Head of caudate nucleus (tissue), 42 donors: ENCODE measurements at regions not wholly inside any gene's neighbourhood (a gene's known extent, or its start where the extent isn't known, plus 50 kb on each side); places are given as distances from the start of the nearest gene placed in this dataset.
"Not testable (repeated sequence)": the region's sequence is repeated elsewhere in the genome, so short reads cannot be mapped to it uniquely, and the experiment has no call there.

Source experiments
- DNase-seq, 42 donors: peaks; one replicate each; pipeline versions ENCODE4 v3.0.0 to v3.0.0-alpha.2; 2020 to 2021; ENCODE audit warnings: mixed read lengths in 7 of 42
- intact Hi-C: fragments of 100-400 bp; cut with DNase I; formaldehyde crosslinking; loops from one replicate; pipeline ENCODE4 v1.15.0; 2022

GRCh38 chr2:16388199-16388830, 277.3 kb downstream of the CYRIA start:
- DNase-seq, intact Hi-C loops: not testable (repeated sequence)

DNA sequence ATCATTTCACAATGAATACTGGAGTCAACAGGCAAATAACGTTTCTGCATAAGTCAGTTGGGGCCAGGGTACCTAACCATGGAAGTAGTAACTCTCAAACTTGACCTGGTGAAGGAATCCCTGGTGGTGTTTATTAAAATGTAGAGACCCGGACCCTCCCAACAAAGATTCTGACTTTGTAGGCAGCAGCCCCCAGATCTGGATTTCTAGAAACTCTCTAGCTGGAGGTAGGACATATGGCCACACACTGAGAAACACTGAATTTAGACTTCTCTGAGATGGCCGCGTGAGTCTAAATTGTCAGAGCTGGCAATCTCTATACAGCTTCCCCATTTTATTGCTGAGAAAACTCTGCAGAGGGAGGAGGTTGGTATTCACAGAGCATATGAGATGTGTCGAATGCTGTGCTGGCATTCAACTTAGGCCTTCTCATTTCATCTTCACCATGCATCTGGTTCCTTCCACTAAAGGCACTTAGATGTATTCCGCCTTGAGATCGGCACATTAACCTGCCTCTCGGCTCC, 278.1 kb downstream of the CYRIA start:
- DNase-seq = no peak
- intact Hi-C loops = no loop called here

DNA sequence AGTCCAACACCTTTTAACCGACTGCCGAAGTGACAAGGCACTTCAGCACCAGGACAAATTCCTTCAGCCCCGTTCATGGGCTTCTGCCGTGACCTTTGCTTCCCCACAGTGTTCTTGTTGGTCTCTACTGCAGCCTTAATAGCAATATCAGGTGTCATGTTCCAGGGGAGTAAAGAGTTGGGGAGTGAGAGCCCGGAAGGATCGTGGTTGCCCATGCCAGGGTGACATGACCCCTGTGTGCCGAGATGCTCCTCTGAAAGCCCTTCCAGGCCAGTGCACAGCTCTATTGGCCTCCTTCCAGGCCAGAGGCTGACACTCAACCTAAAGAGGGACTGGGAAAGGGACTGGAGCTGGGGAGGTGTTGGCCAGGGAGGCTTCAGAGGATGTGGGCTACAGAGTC, 279.2 kb downstream of the CYRIA start:
- no peak for DNase-seq

DNA sequence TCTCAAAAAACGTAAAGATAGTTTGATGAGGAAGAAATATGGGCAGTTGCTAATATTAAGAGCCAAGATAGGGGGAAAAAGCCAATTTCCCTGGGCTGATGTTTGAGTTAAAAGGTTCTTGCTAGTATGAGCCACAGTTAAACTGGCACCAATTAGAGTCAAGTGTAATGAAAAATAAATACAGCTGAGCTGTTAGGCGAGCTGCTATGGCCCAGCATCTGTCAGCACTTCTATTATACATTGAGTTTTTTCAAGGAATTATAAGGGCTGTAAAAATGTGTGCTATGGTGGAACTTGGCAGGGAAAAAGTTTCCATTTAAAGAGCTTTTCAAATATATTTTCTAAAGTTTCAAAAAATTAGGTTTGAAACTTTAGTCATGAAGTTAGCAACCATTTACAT, 279.6 kb downstream of the CYRIA start:
- DNase-seq = no peak
- intact Hi-C loops = no loop called here

More for the DNA sequence above, 279.2 kb downstream of the CYRIA start:
- intact Hi-C loops = no loop called here

DNA sequence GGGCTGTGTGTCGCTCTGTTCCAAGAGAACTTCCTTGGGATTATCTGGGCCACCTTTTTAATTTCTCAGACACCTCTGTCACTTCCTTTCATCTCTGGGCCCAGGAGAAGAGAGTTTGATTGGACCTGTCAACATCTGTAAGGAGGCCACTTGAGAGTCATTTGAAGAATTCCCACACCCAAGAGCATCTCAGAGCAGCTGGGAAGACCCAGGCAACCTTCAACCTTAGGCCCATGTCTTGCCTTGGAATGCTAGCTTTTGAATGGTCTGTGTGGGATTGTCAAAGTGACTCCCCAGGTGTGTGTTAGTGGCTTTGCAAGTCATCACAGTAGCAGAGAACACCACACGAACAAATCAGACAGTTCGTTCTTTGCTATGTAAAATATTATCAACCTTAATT, 280.3 kb downstream of the CYRIA start:
- DNase-seq = no peak
- intact Hi-C loops = no loop called here

DNA sequence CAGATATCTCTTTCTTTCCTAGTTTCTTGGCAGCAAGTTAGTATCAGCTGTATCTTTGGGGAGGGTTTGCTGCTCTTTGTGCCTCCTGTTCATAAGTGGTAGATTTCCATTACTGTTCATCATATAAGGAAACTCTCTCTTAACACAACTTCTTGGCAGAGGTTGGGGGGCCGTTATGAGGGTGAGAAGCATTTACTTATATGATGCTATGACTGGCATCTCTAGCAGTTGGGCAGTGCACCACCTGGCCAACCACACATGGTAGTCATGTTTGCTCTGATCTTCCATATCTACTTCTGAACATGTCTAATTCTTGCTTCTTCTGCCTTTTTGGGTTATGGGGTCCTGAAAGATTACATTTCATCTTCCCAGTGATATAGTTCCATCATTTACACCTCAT, 282.2 kb downstream of the CYRIA start:
- DNase-seq = no peak

DNA sequence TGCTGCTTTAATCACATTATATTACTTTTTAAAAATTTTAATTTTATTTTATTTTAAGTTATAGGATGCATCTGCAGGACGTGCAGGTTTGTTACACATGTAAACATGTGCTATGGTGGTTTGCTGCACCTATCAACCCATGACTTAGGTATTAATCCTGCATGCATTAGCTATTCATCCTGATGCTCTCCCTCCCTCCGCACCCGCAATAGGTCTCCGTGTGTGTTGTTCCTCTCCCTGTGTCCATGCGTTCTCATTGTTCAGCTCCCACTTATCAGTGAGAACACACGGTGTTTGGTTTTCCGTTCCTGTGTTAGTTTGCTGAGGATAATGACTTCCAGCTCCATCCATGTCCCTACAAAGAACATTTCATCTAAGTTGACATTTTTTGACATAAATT, 283.2 kb downstream of the CYRIA start:
- intact Hi-C loops = no loop called here

More for the DNA sequence above, 282.2 kb downstream of the CYRIA start:
- intact Hi-C loops = no loop called here

GRCh38 chr2:16381511-16381910, 284.1 kb downstream of the CYRIA start:
- intact Hi-C loops = no loop called here
- no peak for DNase-seq

More for the DNA sequence above, 283.2 kb downstream of the CYRIA start:
- no peak for DNase-seq

DNA sequence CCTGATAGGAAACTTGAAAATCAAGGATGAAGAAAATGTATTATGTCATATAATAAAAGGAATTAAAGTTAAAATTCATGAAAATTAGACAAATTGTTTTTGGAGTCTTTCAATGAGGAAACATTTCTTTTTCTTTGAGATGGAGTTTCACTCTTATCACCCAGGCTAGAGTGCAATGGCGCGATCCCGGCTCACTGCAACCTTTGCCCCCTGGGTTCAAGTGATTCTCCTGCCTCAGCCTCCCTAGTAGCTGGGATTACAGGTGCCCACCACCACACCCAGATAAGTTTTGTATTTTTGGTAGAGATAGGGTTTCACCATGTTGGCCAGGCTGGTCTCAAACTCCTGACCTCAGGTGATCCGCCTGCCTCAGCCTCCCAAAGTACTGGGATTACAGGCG, 285.7 kb downstream of the CYRIA start:
- DNase-seq, intact Hi-C loops: not testable (repeated sequence)

GRCh38 chr2:16379061-16379460, 286.6 kb downstream of the CYRIA start:
- DNase-seq, intact Hi-C loops: not testable (repeated sequence)

DNA sequence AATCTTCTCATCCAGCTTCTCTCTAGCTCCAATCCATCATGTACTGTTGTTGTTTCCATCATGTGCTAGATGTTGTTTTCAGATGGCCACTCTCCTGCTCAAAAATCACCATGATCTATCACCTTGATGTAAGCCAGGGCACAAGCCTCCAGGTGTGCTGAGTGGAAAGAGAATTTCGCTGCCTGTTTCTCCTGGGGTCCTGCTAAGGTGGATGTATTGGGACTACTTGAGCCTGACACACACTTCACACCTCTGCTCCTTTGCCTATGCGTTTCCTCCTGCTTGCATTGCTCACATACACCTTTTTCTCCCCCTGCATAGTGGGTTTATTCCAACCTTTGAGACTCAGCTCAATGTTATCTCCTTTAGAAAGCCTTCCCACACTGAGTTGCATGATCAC, 287.6 kb downstream of the CYRIA start:
- no peak for DNase-seq
- intact Hi-C loops = no loop called here

DNA sequence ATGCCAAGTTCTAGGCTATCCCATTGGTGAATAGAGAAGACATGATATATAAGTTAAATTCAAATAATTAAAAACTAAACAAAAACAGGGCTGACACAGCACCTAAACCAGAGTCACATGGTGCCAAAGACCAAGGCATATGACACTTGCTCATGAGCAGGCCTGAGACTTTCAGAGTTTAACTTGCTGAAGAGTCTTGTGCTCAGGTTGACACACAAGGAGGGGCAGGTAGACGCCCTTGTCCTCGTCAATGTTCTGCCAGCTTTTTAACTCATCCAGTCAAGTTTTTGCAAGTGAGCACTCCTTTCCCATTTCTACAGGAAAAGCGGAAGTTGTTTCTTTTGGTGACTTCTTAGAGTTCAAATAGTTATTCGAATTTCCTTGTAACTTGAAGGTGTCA, 289.7 kb downstream of the CYRIA start:
- DNase-seq = no peak
- intact Hi-C loops = no loop called here

GRCh38 chr2:16375351-16375750, 290.3 kb downstream of the CYRIA start:
- intact Hi-C loops = no loop called here
- DNase-seq = no peak

GRCh38 chr2:16374671-16375070, 291.0 kb downstream of the CYRIA start:
- intact Hi-C loops = no loop called here
- DNase-seq = no peak

GRCh38 chr2:16373341-16373740, 292.3 kb downstream of the CYRIA start:
- DNase-seq = no peak
- intact Hi-C loops = no loop called here

- intact Hi-C loops = no loop called here
- no peak for DNase-seq
These were observed 293.9 kb downstream of the CYRIA start for GRCh38 chr2:16371751-16372150.

GRCh38 chr2:16368951-16369350, 296.7 kb downstream of the CYRIA start:
- intact Hi-C loops = no loop called here
- no peak for DNase-seq

GRCh38 chr2:16368328-16368727, 297.3 kb downstream of the CYRIA start:
- DNase-seq = no peak
- intact Hi-C loops = no loop called here

- DNase-seq = no peak
- intact Hi-C loops = no loop called here
These were observed 300.3 kb downstream of the CYRIA start for GRCh38 chr2:16365366-16365765.

- DNase-seq = no peak
- intact Hi-C loops = no loop called here
These were observed 302.1 kb downstream of the CYRIA start for GRCh38 chr2:16363581-16363980.

GRCh38 chr2:16362611-16363010, 303.0 kb downstream of the CYRIA start:
- intact Hi-C loops = no loop called here

More at GRCh38 chr2:16362611-16363010, 303.0 kb downstream of the CYRIA start:
- DNase-seq = no peak
